ENCODE measurements at regions not wholly inside any gene's neighbourhood (a gene's known extent, or its start where the extent isn't known, plus 50 kb on each side); places are given as distances from the start of the nearest gene placed in this dataset.

DNA sequence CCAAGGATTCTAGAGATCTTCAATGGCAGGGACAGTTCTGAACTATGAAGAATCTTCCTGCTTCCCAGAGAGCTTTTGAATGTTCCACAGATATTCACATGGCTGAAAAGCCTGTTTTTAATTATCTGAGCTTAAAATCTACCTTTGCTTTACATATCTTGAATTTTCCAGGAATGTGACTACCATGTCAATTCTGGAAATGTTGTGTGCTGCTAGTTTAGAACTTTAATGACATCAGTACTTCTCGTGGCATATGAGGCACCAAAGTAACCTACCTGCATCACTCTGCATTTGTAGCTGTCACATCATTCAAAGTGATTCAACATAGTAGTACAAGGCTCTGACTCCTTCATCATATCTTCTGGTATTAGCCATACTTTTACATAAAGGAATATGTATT, 122.7 kb upstream of the NFIA start:
- H3K4me1 ChIP-seq (ENCODE audit: insufficient read depth, low read length, poor library complexity, severe bottlenecking): no peaks in the 10 kb centered on the region
- no peak overlapping the region for H3K27ac ChIP-seq (ENCODE audit: low read depth, low read length, poor library complexity, severe bottlenecking)
- H3K4me3 ChIP-seq (ENCODE audit: low read depth, low read length, poor library complexity, severe bottlenecking): no peak overlapping the region
- H3K79me2 ChIP-seq (ENCODE audit: insufficient read depth, low read depth, low read length): no peaks in the 10 kb centered on the region
- H3K4me2 ChIP-seq (ENCODE audit: low read length): no peak overlapping the region
- H2AFZ ChIP-seq (ENCODE audit: low read length): no peak overlapping the region
- no TSS peak for BruUV-seq (replicated peaks)
- no peaks in the 10 kb centered on the region for H3K36me3 ChIP-seq (ENCODE audit: insufficient read depth, low read length)
- no peaks in the 10 kb centered on the region for H3K9me2 ChIP-seq (ENCODE audit: insufficient read depth, low read length)
- POLR2A ChIA-PET: interaction anchor here (0.8 to 1.0 kb wide), 2 partner anchors 15 to 22 kb away, joined by 3 read pairs; no protein-coding TSS in a partner anchor
- intact Hi-C loops (cut with micrococcal nuclease; ENCODE audit: unreplicated experiment): no loop called here
- H4K20me1 ChIP-seq (ENCODE audit: insufficient read depth, low read length): no peaks in the 10 kb centered on the region
- CTCF ChIA-PET (ENCODE audit: unreplicated experiment): no interaction called here
- no peaks in the 10 kb centered on the region for H3K9me3 ChIP-seq (ENCODE audit: low read length)
- no peak for TF ChIP-seq EZH2phosphoT487 (IDR thresholded peaks at IDR 0.05; ENCODE audit: borderline replicate concordance, low read depth, low read length)
- TF ChIP-seq, protein P1, sequence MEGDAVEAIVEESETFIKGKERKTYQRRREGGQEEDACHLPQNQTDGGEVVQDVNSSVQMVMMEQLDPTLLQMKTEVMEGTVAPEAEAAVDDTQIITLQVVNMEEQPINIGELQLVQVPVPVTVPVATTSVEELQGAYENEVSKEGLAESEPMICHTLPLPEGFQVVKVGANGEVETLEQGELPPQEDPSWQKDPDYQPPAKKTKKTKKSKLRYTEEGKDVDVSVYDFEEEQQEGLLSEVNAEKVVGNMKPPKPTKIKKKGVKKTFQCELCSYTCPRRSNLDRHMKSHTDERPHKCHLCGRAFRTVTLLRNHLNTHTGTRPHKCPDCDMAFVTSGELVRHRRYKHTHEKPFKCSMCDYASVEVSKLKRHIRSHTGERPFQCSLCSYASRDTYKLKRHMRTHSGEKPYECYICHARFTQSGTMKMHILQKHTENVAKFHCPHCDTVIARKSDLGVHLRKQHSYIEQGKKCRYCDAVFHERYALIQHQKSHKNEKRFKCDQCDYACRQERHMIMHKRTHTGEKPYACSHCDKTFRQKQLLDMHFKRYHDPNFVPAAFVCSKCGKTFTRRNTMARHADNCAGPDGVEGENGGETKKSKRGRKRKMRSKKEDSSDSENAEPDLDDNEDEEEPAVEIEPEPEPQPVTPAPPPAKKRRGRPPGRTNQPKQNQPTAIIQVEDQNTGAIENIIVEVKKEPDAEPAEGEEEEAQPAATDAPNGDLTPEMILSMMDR (conservative IDR thresholded peaks at IDR 0.05; ENCODE audit: low read length): no peak
- DNase-seq (ENCODE audit: low spot score): no peak

- Histone ChIP-seq H3K27ac (ENCODE audit: low read depth, low read length, poor library complexity, severe bottlenecking) (no peak overlapping the region), H3K4me3 (ENCODE audit: low read depth, low read length, poor library complexity, severe bottlenecking) (no peak overlapping the region), H3K9me3 (ENCODE audit: low read length) (no peaks in the 10 kb centered on the region), H4K20me1 (ENCODE audit: insufficient read depth, low read length) (no peaks in the 10 kb centered on the region), H3K36me3 (ENCODE audit: insufficient read depth, low read length) (no peaks in the 10 kb centered on the region), H2AFZ (ENCODE audit: low read length) (no peak overlapping the region), H3K9me2 (ENCODE audit: insufficient read depth, low read length) (no peaks in the 10 kb centered on the region), H3K4me1 (ENCODE audit: insufficient read depth, low read length, poor library complexity, severe bottlenecking) (no peaks in the 10 kb centered on the region), H3K4me2 (ENCODE audit: low read length) (no peak overlapping the region), H3K79me2 (ENCODE audit: insufficient read depth, low read depth, low read length) (no peaks in the 10 kb centered on the region)
- DNase-seq (ENCODE audit: low spot score): no peak
- intact Hi-C loops (cut with micrococcal nuclease; ENCODE audit: unreplicated experiment): no loop called here
- TF ChIP-seq, protein P1 (conservative IDR thresholded peaks at IDR 0.05; ENCODE audit: low read length): no peak
- no peak for TF ChIP-seq EZH2phosphoT487 (IDR thresholded peaks at IDR 0.05; ENCODE audit: borderline replicate concordance, low read depth, low read length)
- no TSS peak for BruUV-seq (replicated peaks)
- ChIA-PET POLR2A (interaction anchor here (0.7 kb wide), 1 partner anchor 343 kb away, joined by 3 read pairs; no protein-coding TSS in a partner anchor), CTCF (ENCODE audit: unreplicated experiment) (no interaction called here)
Observed at GRCh38 chr1:60958001-60958400, 124.4 kb upstream of the NFIA start.

DNA sequence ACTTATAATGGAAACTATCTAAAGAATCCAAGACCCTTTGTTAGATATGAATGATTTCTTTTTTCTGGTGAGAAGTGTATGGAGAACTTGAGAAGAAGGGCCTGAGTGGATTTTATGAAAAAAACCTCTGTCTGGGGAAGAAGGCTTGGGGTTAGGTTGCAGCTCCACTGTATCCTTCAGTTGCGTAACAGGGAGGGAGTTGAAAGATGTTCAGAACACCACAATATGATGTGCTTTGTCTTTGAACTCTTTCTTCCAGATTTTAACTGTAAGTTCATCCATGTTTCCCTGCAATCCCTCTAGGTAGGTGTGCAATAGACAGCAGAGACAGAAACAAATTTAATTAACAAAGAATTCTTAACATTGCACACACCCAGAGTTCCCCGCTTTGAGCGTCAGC, 125.8 kb upstream of the NFIA start:
- Histone ChIP-seq H4K20me1 (ENCODE audit: insufficient read depth, low read length) (no peaks in the 10 kb centered on the region), H3K4me3 (ENCODE audit: low read depth, low read length, poor library complexity, severe bottlenecking) (no peak overlapping the region), H3K9me3 (ENCODE audit: low read length) (no peaks in the 10 kb centered on the region), H3K9me2 (ENCODE audit: insufficient read depth, low read length) (no peaks in the 10 kb centered on the region), H3K79me2 (ENCODE audit: insufficient read depth, low read depth, low read length) (no peaks in the 10 kb centered on the region), H2AFZ (ENCODE audit: low read length) (no peak overlapping the region), H3K27ac (ENCODE audit: low read depth, low read length, poor library complexity, severe bottlenecking) (no peak overlapping the region), H3K4me2 (ENCODE audit: low read length) (no peak overlapping the region), H3K36me3 (ENCODE audit: insufficient read depth, low read length) (no peaks in the 10 kb centered on the region), H3K4me1 (ENCODE audit: insufficient read depth, low read length, poor library complexity, severe bottlenecking) (no peaks in the 10 kb centered on the region)
- ChIA-PET POLR2A (interaction anchor here (0.7 kb wide), 1 partner anchor 808 kb away, joined by 3 read pairs; no protein-coding TSS in a partner anchor), CTCF (ENCODE audit: unreplicated experiment) (no interaction called here)
- intact Hi-C loops (cut with micrococcal nuclease; ENCODE audit: unreplicated experiment): no loop called here
- TF ChIP-seq, protein P1 (conservative IDR thresholded peaks at IDR 0.05; ENCODE audit: low read length): no peak
- no peak for TF ChIP-seq EZH2phosphoT487 (IDR thresholded peaks at IDR 0.05; ENCODE audit: borderline replicate concordance, low read depth, low read length)
- BruUV-seq (replicated peaks): no TSS peak
- no peak for DNase-seq (ENCODE audit: low spot score)

All from OCI-LY7 (cell line).